ENCODE measurements at regions not wholly inside any gene's neighbourhood (a gene's known extent, or its start where the extent isn't known, plus 50 kb on each side); places are given as distances from the start of the nearest gene placed in this dataset.

DNA sequence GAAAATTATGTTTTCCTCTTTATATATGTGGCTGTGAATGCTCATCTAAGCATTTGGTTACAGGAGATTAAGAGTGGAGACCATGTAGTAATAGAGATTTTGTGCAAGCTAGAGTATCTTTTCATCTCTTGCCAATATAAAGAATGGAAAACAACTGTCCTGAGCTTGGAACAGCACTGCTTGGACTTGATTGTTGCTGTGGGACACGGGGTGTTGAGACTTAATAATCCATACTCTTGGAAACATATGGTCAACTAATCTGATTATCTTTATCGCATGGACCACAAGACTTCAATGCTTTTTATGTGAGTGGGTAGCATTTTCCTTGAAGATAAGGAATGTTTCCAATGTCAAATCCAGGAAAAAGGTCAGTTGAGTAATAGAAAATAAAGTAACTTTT is 806.3 kb downstream of the DIPK2A start:
- TF ChIP-seq, protein P1, sequence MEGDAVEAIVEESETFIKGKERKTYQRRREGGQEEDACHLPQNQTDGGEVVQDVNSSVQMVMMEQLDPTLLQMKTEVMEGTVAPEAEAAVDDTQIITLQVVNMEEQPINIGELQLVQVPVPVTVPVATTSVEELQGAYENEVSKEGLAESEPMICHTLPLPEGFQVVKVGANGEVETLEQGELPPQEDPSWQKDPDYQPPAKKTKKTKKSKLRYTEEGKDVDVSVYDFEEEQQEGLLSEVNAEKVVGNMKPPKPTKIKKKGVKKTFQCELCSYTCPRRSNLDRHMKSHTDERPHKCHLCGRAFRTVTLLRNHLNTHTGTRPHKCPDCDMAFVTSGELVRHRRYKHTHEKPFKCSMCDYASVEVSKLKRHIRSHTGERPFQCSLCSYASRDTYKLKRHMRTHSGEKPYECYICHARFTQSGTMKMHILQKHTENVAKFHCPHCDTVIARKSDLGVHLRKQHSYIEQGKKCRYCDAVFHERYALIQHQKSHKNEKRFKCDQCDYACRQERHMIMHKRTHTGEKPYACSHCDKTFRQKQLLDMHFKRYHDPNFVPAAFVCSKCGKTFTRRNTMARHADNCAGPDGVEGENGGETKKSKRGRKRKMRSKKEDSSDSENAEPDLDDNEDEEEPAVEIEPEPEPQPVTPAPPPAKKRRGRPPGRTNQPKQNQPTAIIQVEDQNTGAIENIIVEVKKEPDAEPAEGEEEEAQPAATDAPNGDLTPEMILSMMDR (IDR thresholded peaks at IDR 0.05) = no peak
- TF ChIP-seq POLR2A (IDR thresholded peaks at IDR 0.05) = no peak

Data from body of pancreas (tissue), 4 donors.